ENCODE measurements at regions not wholly inside any gene's neighbourhood (a gene's known extent, or its start where the extent isn't known, plus 50 kb on each side); places are given as distances from the start of the nearest gene placed in this dataset.

DNA sequence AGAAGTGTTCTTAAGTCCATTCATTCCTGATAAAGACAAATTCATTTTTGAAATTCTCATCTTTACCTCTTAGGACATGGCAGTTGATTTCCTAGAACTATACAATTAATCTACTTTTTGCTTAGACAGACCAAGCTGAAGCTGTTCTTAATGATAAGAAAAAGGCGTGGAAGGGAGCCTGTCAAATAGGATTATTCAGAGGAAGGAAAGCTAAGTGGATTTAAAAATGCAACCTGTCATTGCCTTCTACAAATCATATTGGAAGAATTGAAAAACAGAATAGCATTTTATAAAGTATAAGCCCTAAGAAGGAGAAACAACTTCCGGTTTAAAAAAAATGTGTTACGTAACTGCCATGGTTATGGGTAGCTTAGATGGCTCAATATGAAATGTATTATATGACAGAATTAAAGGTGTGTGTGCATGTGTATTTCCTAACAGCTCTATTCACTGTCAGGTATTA is 81.2 kb upstream of the RAP2B start:
- 57% methylated on average over 3 of the region's 3 CpGs for WGBS (ENCODE audit: low lambda C conversion rate, missing lambda C conversion rate)
- H3K9me2 ChIP-seq (replicated peaks; ENCODE audit: insufficient read depth) = no peaks in the 10 kb centered on the region
- no peak overlapping the region for H2AFZ ChIP-seq
- H3K79me2 ChIP-seq = no peaks in the 10 kb centered on the region
- H3K27ac ChIP-seq = no peak overlapping the region
- H3K9me3 ChIP-seq (ENCODE audit: low read depth) = no peaks in the 10 kb centered on the region
- H3K4me1 ChIP-seq (ENCODE audit: insufficient read depth) = no peaks in the 10 kb centered on the region
- DNase-seq (ENCODE audit: low spot score) = no peak
- H4K20me1 ChIP-seq (ENCODE audit: insufficient read depth, poor library complexity, severe bottlenecking) = no peaks in the 10 kb centered on the region
- H3K4me2 ChIP-seq = no peak overlapping the region
- no peak overlapping the region for H3K4me3 ChIP-seq
- H3K27me3 ChIP-seq = no peaks in the 10 kb centered on the region
- H3K36me3 ChIP-seq (replicated peaks; ENCODE audit: insufficient read depth, low read depth) = no peaks in the 10 kb centered on the region
- TF ChIP-seq EZH2phosphoT487 (IDR thresholded peaks at IDR 0.05; ENCODE audit: low read depth, severe bottlenecking, unreplicated experiment) (no peak), EZH2 (IDR thresholded peaks at IDR 0.05; ENCODE audit: borderline replicate concordance) (no peak)
- TF ChIP-seq, protein P1, sequence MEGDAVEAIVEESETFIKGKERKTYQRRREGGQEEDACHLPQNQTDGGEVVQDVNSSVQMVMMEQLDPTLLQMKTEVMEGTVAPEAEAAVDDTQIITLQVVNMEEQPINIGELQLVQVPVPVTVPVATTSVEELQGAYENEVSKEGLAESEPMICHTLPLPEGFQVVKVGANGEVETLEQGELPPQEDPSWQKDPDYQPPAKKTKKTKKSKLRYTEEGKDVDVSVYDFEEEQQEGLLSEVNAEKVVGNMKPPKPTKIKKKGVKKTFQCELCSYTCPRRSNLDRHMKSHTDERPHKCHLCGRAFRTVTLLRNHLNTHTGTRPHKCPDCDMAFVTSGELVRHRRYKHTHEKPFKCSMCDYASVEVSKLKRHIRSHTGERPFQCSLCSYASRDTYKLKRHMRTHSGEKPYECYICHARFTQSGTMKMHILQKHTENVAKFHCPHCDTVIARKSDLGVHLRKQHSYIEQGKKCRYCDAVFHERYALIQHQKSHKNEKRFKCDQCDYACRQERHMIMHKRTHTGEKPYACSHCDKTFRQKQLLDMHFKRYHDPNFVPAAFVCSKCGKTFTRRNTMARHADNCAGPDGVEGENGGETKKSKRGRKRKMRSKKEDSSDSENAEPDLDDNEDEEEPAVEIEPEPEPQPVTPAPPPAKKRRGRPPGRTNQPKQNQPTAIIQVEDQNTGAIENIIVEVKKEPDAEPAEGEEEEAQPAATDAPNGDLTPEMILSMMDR (IDR thresholded peaks at IDR 0.05; ENCODE audit: poor library complexity) = no peak

DNA sequence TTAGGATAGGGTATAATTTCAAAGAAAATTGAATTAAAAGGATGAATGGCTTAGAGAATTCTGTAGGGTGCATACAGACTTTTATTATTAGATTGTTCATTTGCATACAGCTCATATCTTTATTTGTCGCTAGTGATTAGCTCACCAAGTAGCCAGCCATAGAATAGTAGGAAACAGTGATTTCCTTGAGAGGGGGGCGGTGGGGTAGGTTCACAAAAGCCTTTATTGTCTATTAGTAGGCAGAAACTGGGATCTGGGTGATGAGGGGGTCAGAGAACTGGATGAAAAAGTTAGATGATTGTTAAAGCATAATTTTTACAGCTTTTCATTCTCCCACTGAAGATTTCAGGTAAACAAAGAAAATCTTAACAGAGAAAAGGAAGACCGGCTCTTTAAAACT is 77.6 kb upstream of the RAP2B start:
- no peak overlapping the region for H3K27ac ChIP-seq
- no peaks in the 10 kb centered on the region for H3K9me2 ChIP-seq (replicated peaks; ENCODE audit: insufficient read depth)
- TF ChIP-seq EZH2phosphoT487 (IDR thresholded peaks at IDR 0.05; ENCODE audit: low read depth, severe bottlenecking, unreplicated experiment) = no peak
- TF ChIP-seq, protein P1 (IDR thresholded peaks at IDR 0.05; ENCODE audit: poor library complexity) = no peak
- no peak for TF ChIP-seq EZH2 (IDR thresholded peaks at IDR 0.05; ENCODE audit: borderline replicate concordance)
- no peaks in the 10 kb centered on the region for H4K20me1 ChIP-seq (ENCODE audit: insufficient read depth, poor library complexity, severe bottlenecking)
- H2AFZ ChIP-seq = no peak overlapping the region
- 90% methylated on average over 3 of the region's 3 CpGs for WGBS (ENCODE audit: low lambda C conversion rate, missing lambda C conversion rate)
- no peak overlapping the region for H3K4me2 ChIP-seq
- no peaks in the 10 kb centered on the region for H3K4me1 ChIP-seq (ENCODE audit: insufficient read depth)
- H3K36me3 ChIP-seq (replicated peaks; ENCODE audit: insufficient read depth, low read depth) = no peaks in the 10 kb centered on the region
- H3K27me3 ChIP-seq = no peaks in the 10 kb centered on the region
- no peak overlapping the region for H3K4me3 ChIP-seq
- no peak for DNase-seq (ENCODE audit: low spot score)
- H3K9me3 ChIP-seq (ENCODE audit: low read depth) = no peaks in the 10 kb centered on the region
- H3K79me2 ChIP-seq = no peaks in the 10 kb centered on the region

DNA sequence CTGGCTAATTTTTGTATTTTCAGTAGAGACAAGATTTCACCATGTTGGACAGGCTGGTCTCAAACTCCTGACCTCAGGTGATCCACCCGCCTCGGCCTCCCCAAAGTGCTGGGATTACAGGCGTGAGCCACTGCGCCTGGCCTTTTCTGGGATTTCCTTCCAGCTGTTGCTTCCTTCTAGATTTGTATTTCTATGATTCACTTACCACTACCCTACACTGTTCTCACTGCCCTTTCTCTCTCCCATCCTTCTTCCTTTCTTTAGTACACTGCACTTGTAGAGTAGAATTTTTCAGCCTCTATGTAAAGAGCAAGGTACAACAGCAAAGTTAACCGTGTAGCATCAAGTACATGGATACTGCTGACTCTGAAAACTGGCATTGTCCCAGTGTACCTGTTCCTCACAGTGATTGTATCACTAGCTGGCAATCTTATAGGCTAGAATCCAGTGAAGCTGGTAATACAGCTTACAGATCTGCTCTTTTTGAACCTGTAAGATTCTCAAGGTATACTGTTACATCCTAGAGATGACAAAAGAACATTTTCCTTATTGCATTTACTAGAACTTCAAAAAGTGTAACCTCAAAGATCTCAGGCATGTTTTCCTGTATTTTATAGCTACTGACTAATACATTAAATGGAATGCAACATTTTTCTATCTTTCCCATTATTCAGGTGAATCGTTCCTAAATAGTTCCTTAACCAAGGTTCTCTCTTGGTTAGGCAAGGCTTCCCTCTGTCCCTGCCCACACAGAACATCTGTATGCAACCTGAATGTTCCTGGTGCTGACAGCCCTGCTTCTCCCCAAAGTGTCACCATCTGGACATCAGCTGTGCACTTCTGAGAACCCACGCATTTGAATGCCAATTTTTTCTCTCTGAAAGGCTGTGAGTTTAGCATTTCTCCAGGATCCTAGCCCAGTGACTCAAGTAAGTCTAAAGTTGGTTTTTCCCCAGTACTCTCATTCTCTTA is 74.1 kb upstream of the RAP2B start:
- WGBS (ENCODE audit: low lambda C conversion rate, missing lambda C conversion rate) = 76% methylated on average over 7 of the region's 7 CpGs
- no peaks in the 10 kb centered on the region for H3K9me3 ChIP-seq (ENCODE audit: low read depth)
- no peaks in the 10 kb centered on the region for H3K36me3 ChIP-seq (replicated peaks; ENCODE audit: insufficient read depth, low read depth)
- H3K4me3 ChIP-seq = no peak overlapping the region
- H3K27ac ChIP-seq = no peak overlapping the region
- H3K9me2 ChIP-seq (replicated peaks; ENCODE audit: insufficient read depth) = no peaks in the 10 kb centered on the region
- TF ChIP-seq EZH2phosphoT487 (IDR thresholded peaks at IDR 0.05; ENCODE audit: low read depth, severe bottlenecking, unreplicated experiment) (no peak), EZH2 (IDR thresholded peaks at IDR 0.05; ENCODE audit: borderline replicate concordance) (no peak)
- TF ChIP-seq, protein P1 (IDR thresholded peaks at IDR 0.05; ENCODE audit: poor library complexity) = no peak
- no peak for DNase-seq (ENCODE audit: low spot score)
- H2AFZ ChIP-seq = no peak overlapping the region
- no peaks in the 10 kb centered on the region for H3K27me3 ChIP-seq
- H3K4me1 ChIP-seq (ENCODE audit: insufficient read depth) = no peaks in the 10 kb centered on the region
- H4K20me1 ChIP-seq (ENCODE audit: insufficient read depth, poor library complexity, severe bottlenecking) = no peaks in the 10 kb centered on the region
- H3K4me2 ChIP-seq = no peak overlapping the region
- H3K79me2 ChIP-seq = no peaks in the 10 kb centered on the region
